LHCN-M2 (cell line): ENCODE measurements at regions not wholly inside any gene's neighbourhood (a gene's known extent, or its start where the extent isn't known, plus 50 kb on each side); places are given as distances from the start of the nearest gene placed in this dataset.

Experiments
- DNase-seq: peaks from one replicate; pipeline ENCODE4 v3.0.0-alpha.2; 2012; ENCODE audit warnings: low read depth

DNA sequence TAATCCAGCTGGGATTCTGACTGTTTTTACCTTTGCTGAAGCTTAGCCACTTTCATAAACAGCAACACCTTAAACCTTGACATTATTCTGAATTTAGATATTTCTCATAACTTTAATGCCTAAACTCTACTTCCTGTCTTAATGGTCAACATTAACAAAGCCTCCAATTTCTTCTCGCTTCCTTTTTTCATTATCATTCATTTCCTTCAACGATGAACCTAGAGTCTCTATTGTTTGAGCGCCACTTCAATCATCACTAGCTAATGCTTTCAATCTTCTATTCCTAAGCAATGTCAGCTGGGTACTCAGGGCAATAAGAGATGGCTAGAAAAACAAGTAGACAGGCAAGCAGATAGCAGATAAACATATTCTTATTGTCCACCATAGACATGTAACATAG lies 96.6 kb upstream of the TMEM196 start:
- DNase-seq: no peak

DNA sequence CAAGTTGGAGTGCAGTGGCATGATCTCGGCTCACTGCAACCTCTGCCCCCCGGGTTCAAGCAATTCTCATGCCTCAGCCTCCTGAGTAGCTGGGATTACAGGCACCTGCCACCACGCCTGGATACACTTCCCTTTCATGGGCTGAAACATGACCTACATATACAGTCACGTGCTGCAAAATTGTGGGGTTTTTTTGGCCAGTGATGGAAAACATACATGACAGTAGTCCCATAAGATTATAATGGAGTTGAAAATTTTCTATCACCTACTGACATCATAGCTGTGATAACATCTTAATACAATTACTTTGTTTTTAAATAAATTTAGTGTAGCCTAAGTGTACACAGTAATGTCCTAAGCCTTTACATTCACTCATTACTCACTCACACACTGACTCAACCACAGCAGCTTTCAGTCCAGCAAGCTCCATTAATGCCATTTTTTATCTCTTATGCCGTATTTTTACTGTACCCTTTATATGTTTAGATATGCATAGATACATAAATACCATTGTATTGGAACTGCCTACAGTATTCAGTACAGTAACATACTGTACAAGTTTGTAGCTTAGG lies 79.9 kb upstream of the TMEM196 start:
- no peak for DNase-seq

DNA sequence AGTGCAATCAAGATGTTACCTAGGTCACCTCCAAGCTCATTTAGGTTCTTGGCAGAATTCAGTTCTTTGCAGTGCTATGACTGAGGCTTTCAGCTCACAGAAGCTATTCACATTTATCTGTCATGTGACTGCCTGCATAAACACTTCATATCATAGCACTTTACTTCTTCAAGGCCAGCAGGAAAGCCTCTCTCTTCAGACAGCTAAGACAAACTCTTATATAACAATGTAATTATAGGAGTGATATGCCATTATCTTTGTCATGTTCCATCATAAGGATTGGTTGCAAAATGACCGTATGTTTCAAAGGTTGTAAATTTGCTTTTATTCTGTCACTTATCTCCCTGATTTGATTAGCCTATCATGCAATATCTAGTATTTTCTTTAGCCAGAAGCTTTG lies 78.8 kb upstream of the TMEM196 start:
- DNase-seq: no peak

DNA sequence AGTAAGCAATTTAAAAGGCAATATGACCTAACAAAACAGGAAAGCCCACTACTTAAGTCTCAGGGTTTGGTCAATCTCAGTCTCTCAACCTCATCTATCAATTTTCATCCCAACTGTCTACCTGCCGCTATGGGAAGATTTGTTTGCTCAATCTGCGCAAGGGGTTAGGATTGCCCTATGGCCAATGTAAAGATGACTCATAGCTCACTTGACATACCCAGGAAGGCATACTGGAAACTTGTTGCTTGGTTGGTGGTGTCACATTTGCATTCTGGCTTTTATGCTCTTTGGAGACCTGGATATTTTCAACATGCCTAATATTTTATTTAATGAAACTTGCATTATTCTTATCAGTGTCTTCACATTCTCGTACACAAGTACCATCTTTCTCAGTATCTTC lies 78.1 kb upstream of the TMEM196 start:
- no peak for DNase-seq

DNA sequence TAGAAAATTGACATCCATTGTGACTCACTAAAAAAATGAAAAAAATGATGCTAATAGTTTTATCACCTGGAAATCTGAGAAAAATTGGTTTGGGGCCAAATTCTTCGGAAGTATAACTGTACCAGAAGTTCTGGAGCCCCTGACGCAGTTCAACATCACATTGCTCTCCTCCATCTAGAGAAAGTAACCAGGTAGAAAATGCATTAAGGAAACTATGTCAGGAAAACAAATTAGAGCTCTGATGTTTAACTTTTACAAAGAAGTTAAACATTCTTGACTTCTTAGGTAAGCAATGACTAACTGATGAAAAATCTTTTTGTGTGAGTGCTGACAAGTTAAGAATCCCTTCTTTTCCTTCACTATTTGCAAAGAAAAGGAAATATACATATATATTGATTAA lies 61.1 kb upstream of the TMEM196 start:
- peak; percentile 26 for DNase-seq

DNA sequence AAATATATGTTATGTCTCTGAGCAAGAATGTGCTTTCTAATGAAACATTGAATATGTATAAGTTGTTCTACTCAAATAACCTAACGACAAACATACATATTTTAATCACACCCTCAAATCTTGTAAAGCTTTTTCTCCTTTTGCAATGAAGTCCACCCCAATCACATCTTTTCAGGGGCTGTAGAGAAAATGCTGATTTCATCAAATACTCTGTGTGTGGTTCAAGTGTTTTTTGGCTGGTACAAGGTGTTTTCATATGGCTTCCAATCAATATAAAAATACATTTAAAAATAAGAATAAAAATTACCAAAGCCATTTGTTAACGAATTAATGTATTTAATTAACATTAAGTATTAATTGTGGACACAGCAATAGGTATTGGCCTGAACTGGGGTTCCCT lies 57.2 kb upstream of the TMEM196 start:
- DNase-seq: no peak
